Stimulated activated naive CD8-positive, alpha-beta T cell treated with anti-CD3 and anti-CD28 coated beads, Interleukin-15, Interleukin-2, amounts not matched to agents 100 U/mL and 50 U/mL, for 24 hours (primary cell): ENCODE measurements at regions not wholly inside any gene's neighbourhood (a gene's known extent, or its start where the extent isn't known, plus 50 kb on each side); places are given as distances from the start of the nearest gene placed in this dataset.

Experiments used
- ATAC-seq: fragments of 150-1000 bp; cut with Tn5 transposase; one replicate; pipeline ENCODE4 v1.10.0; 2021
- DNase-seq: peaks from one replicate; pipeline ENCODE4 v3.0.0; 2021

- DNase-seq = no peak
- ATAC-seq = peak; percentile 48
Observed at GRCh38 chr1:93744299-93744988, 62.8 kb upstream of the BCAR3 start.

- DNase-seq (no peak), ATAC-seq (no peak)
Observed at GRCh38 chr1:93743465-93743864, 61.8 kb upstream of the BCAR3 start.

GRCh38 chr1:93740601-93741031, 59.0 kb upstream of the BCAR3 start:
- no peak for DNase-seq
- ATAC-seq = no peak

GRCh38 chr1:93740157-93740556, 58.5 kb upstream of the BCAR3 start:
- DNase-seq (no peak), ATAC-seq (no peak)

- ATAC-seq (no peak), DNase-seq (no peak)
Observed at GRCh38 chr1:93739472-93739871, 57.8 kb upstream of the BCAR3 start.

- DNase-seq = no peak
- no peak for ATAC-seq
Observed at GRCh38 chr1:93738926-93739325, 57.3 kb upstream of the BCAR3 start.

- DNase-seq (no peak), ATAC-seq (no peak)
Observed at GRCh38 chr1:93738075-93738622, 56.5 kb upstream of the BCAR3 start.

GRCh38 chr1:93735722-93736121, 54.1 kb upstream of the BCAR3 start:
- ATAC-seq (no peak), DNase-seq (no peak)

- no peak for ATAC-seq
- no peak for DNase-seq
Observed at GRCh38 chr1:93734999-93735398, 53.4 kb upstream of the BCAR3 start.

- DNase-seq = no peak
- no peak for ATAC-seq
Observed at GRCh38 chr1:93733340-93733739, 51.7 kb upstream of the BCAR3 start.

GRCh38 chr1:93732514-93732913, 50.9 kb upstream of the BCAR3 start:
- no peak for ATAC-seq

More at GRCh38 chr1:93732514-93732913, 50.9 kb upstream of the BCAR3 start:
- DNase-seq = no peak
